OCI-LY7 (cell line): ENCODE measurements at regions not wholly inside any gene's neighbourhood (a gene's known extent, or its start where the extent isn't known, plus 50 kb on each side); places are given as distances from the start of the nearest gene placed in this dataset.
A peak's percentile ranks its signal among the peaks of the same experiment; 100 is the strongest.

ENCODE experiments used
- BruUV-seq: library from RNA; stranded (reverse); fragments of 400-500 nt; replicated peaks from 2 replicates; lab custom pipeline; 2021; lab: Mats Ljungman, UMichigan
- CTCF ChIA-PET: fragments of 300-600 bp; sonication (Branson Sonifier 250); formaldehyde crosslinking; loops from one replicate; lab custom pipeline; 2022; ENCODE audit warnings: antibody characterized with exemption; ENCODE audit not compliant: unreplicated experiment; lab: Charles Lee
- POLR2A ChIA-PET: fragments of 300-600 bp; sonication (Branson Sonifier 250); formaldehyde crosslinking; loops from one replicate; lab custom pipeline; 2022; ENCODE audit warnings: antibody characterized with exemption; lab: Charles Lee
- DNase-seq: peaks from one replicate; pipeline ENCODE4 v3.0.0-alpha.2; 2015; ENCODE audit warnings: low spot score
- H2AFZ ChIP-seq: fragments of 200-600 bp; sonication (generic), shearing (Covaris generic); 2 replicates; pipeline ENCODE4 v1.6.1; 2014; ENCODE audit warnings: mild to moderate bottlenecking, antibody characterized with exemption, low read length, moderate library complexity
- H3K27ac ChIP-seq: fragments of 200-600 bp; sonication (generic); 2 replicates; pipeline ENCODE4 v1.5.1; 2014; ENCODE audit warnings: mixed run types, low read depth, mild to moderate bottlenecking, moderate library complexity, low read length, inconsistent platforms; ENCODE audit not compliant: poor library complexity, severe bottlenecking
- H3K36me3 ChIP-seq: fragments of 200-600 bp; sonication (generic); 2 replicates; pipeline ENCODE4 v1.6.1; 2014; ENCODE audit warnings: mild to moderate bottlenecking, antibody characterized with exemption, low read length, moderate library complexity, mixed read lengths; ENCODE audit not compliant: insufficient read depth
- H3K4me1 ChIP-seq: fragments of 200-600 bp; sonication (generic); 2 replicates; pipeline ENCODE4 v1.5.1; 2014; ENCODE audit warnings: mild to moderate bottlenecking, low read length; ENCODE audit not compliant: insufficient read depth, poor library complexity, severe bottlenecking
- H3K4me2 ChIP-seq: fragments of 200-600 bp; sonication (generic); 2 replicates; pipeline ENCODE4 v1.6.1; 2014; ENCODE audit warnings: mild to moderate bottlenecking, low read length
- H3K4me3 ChIP-seq: fragments of 200-600 bp; sonication (generic); 2 replicates; pipeline ENCODE4 v1.5.1; 2014; ENCODE audit warnings: mild to moderate bottlenecking, low read depth, low read length; ENCODE audit not compliant: poor library complexity, severe bottlenecking
- H3K79me2 ChIP-seq: fragments of 200-600 bp; sonication (generic); 2 replicates; pipeline ENCODE4 v1.6.1; 2016; ENCODE audit warnings: low read depth, mild to moderate bottlenecking, low read length, moderate library complexity, mixed read lengths; ENCODE audit not compliant: insufficient read depth
- H3K9me2 ChIP-seq: fragments of 200-600 bp; sonication (generic); 2 replicates; pipeline ENCODE4 v1.6.1; 2016; ENCODE audit warnings: mild to moderate bottlenecking, low read length, mixed read lengths; ENCODE audit not compliant: insufficient read depth
- H3K9me3 ChIP-seq: fragments of 200-600 bp; sonication (generic); 2 replicates; pipeline ENCODE4 v1.6.1; 2014; ENCODE audit warnings: mild to moderate bottlenecking, mixed run types, low read length, mixed read lengths
- H4K20me1 ChIP-seq: fragments of 200-600 bp; sonication (generic); 2 replicates; pipeline ENCODE4 v1.6.1; 2014; ENCODE audit warnings: mild to moderate bottlenecking, antibody characterized with exemption, low read length, moderate library complexity, mixed read lengths; ENCODE audit not compliant: insufficient read depth
- CTCF ChIP-seq: fragments of 200-600 bp; sonication (generic); conservative IDR thresholded peaks from 2 replicates; pipeline ENCODE4 v1.5.1; 2014; ENCODE audit warnings: mild to moderate bottlenecking, antibody characterized with exemption, low read length, moderate library complexity, mixed read lengths
- EZH2phosphoT487 ChIP-seq: fragments of 200-600 bp; sonication (generic); IDR thresholded peaks from 2 replicates; pipeline ENCODE4 v1.6.1; 2018; ENCODE audit warnings: low read depth, borderline replicate concordance, mild to moderate bottlenecking, mixed run types, antibody characterized with exemption, low read length, moderate library complexity, mixed read lengths
- intact Hi-C: fragments of 100-400 bp; cut with micrococcal nuclease; formaldehyde crosslinking; loops from one replicate; pipeline ENCODE4 v1.10.0; 2022; ENCODE audit not compliant: unreplicated experiment

GRCh38 chr6:25027221-25027916 lies 91.6 kb upstream of the RIPOR2 start:
- Histone ChIP-seq H3K4me2 (no peak overlapping the region; the same call in 1 of the 2 replicates), H2AFZ (no peak overlapping the region), H3K4me1 (peaks cover 17% of the 10 kb centered on the region)

GRCh38 chr6:25028328-25028727 lies 92.6 kb upstream of the RIPOR2 start:
- no peaks in the 10 kb centered on the region for H3K9me2 ChIP-seq
- H3K79me2 ChIP-seq = no peaks in the 10 kb centered on the region
- TF ChIP-seq CTCF = no peak
- no peak for TF ChIP-seq EZH2phosphoT487
- intact Hi-C loops = no loop called here
- no peak overlapping the region for H2AFZ ChIP-seq
- ChIA-PET POLR2A (interaction anchor here (0.6 to 0.7 kb wide), 2 partner anchors 31 to 130 kb away, joined by 3 to 5 read pairs; no protein-coding TSS in a partner anchor), CTCF (interaction anchor here (0.6 kb wide), 1 partner anchor 327 kb away, joined by 3 read pairs; no protein-coding TSS in a partner anchor)
- no peak overlapping the region for H3K4me3 ChIP-seq
- peaks cover 17% of the 10 kb centered on the region for H3K4me1 ChIP-seq
- BruUV-seq = no TSS peak
- no peaks in the 10 kb centered on the region for H3K36me3 ChIP-seq
- no peak overlapping the region for H3K4me2 ChIP-seq
- no peaks in the 10 kb centered on the region for H4K20me1 ChIP-seq
- H3K9me3 ChIP-seq = no peaks in the 10 kb centered on the region
- H3K27ac ChIP-seq = no peak overlapping the region
- no peak for DNase-seq

More at GRCh38 chr6:25027221-25027916, 91.6 kb upstream of the RIPOR2 start:
- H3K27ac ChIP-seq = no peak overlapping the region
- H3K79me2 ChIP-seq = no peaks in the 10 kb centered on the region
- H4K20me1 ChIP-seq = no peaks in the 10 kb centered on the region
- intact Hi-C loops = loop anchor here (2.0 kb wide), 1 partner anchor 43 kb away; no protein-coding TSS in a partner anchor
- no peak for TF ChIP-seq EZH2phosphoT487
- TF ChIP-seq CTCF = 0 out of 2 replicates have a peak, but pooled peaks have one; percentile 22
- H3K4me3 ChIP-seq = no peak overlapping the region
- no peak for DNase-seq
- H3K36me3 ChIP-seq = no peaks in the 10 kb centered on the region
- BruUV-seq = no TSS peak
- no peaks in the 10 kb centered on the region for H3K9me3 ChIP-seq
- CTCF ChIA-PET = interaction anchor here (0.6 to 1.5 kb wide), 2 partner anchors 9 to 326 kb away, joined by 3 to 9 read pairs; no protein-coding TSS in a partner anchor
- POLR2A ChIA-PET = interaction anchor here (0.5 to 2.8 kb wide), 12 partner anchors 8 to 1702 kb away, joined by 3 to 21 read pairs (median 4); no protein-coding TSS in a partner anchor
- no peaks in the 10 kb centered on the region for H3K9me2 ChIP-seq

GRCh38 chr6:25032934-25033333 lies 97.2 kb upstream of the RIPOR2 start:
- H3K4me1 ChIP-seq = peaks cover 38% of the 10 kb centered on the region
- no peak overlapping the region for H3K4me3 ChIP-seq
- TF ChIP-seq CTCF (no peak), EZH2phosphoT487 (no peak)
- peaks cover under 1% of the 10 kb centered on the region; the same call in 1 of the 2 replicates for H3K9me3 ChIP-seq
- peaks cover 10% of the 10 kb centered on the region; the same call in 1 of the 2 replicates for H3K79me2 ChIP-seq
- H3K9me2 ChIP-seq = no peaks in the 10 kb centered on the region
- no peak for DNase-seq
- H4K20me1 ChIP-seq = no peaks in the 10 kb centered on the region
- no peak overlapping the region for H3K4me2 ChIP-seq
- ChIA-PET POLR2A (no interaction called here), CTCF (no interaction called here)
- H2AFZ ChIP-seq = no peak overlapping the region
- 0 out of 2 replicates have a peak, but pooled peaks cover under 1% of the 10 kb centered on the region for H3K36me3 ChIP-seq
- no peak overlapping the region for H3K27ac ChIP-seq
- no TSS peak for BruUV-seq
- intact Hi-C loops = no loop called here
